GM18517 (cell line): ENCODE measurements at regions not wholly inside any gene's neighbourhood (a gene's known extent, or its start where the extent isn't known, plus 50 kb on each side); places are given as distances from the start of the nearest gene placed in this dataset.
A peak's percentile ranks its signal among the peaks of the same experiment; 100 is the strongest.

Experiments
- ATAC-seq: cut with Tn5 transposase; IDR thresholded peaks from one replicate; pipeline ENCODE4 v1.9.1; 2021; ENCODE audit warnings: mild to moderate bottlenecking, moderate library complexity; ENCODE audit not compliant: unreplicated experiment

DNA sequence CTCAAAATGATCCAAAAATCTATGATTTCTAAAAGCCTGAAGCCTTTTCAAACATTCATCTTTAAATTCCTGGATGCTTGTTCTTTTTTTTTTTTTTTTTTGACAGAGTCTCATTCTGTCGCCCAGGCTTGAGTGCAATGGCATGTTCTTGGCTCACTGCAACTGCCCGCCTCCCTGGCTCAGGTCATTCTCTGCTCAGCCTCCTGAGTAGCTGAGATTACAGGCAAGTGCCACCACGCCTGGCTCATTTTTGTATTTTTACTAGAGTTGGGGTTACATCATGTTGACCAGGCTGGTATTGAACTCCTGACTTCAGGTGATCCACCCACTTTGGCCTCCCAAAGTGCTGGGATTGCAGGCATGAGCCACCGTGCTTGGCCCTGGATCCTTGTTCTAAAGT is 649.5 kb downstream of the XIRP2 start:
- no peak for ATAC-seq

DNA sequence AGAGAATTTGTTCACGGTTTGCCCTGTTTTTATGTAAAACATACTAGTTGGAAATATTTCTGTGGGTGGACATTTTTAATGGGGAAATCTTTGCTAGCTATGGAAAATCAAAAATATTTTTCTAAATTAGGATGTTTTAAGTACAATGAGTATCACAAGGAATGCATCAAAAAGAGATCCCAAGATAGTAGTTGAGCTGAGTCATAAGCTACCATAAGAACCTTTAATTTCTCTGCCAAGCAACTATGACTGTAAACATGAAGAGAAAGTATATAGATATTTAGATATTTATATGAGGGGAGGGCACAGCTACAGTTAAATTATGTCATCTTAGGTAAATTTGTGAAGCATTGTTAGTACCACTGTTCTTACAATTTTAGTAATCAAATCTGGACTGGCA is 646.2 kb downstream of the XIRP2 start:
- no peak for ATAC-seq

DNA sequence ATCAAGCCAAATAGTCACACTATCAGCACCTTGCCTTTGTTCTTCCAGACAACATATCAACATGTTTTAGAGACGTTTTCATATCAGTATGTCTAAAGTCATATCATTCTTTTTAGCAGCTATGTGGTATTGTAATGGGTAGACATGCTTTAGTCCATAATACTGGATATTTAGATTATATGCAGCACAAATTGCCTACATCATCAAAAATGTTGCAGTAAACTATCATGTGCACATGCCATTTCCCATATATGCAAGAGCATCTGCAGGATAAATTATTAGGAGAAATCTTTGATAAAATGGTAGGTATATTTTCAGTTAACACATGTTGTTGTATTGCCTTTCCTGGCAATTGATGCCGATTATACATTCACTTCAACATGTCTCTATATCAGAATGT is 636.5 kb downstream of the XIRP2 start:
- ATAC-seq = no peak

DNA sequence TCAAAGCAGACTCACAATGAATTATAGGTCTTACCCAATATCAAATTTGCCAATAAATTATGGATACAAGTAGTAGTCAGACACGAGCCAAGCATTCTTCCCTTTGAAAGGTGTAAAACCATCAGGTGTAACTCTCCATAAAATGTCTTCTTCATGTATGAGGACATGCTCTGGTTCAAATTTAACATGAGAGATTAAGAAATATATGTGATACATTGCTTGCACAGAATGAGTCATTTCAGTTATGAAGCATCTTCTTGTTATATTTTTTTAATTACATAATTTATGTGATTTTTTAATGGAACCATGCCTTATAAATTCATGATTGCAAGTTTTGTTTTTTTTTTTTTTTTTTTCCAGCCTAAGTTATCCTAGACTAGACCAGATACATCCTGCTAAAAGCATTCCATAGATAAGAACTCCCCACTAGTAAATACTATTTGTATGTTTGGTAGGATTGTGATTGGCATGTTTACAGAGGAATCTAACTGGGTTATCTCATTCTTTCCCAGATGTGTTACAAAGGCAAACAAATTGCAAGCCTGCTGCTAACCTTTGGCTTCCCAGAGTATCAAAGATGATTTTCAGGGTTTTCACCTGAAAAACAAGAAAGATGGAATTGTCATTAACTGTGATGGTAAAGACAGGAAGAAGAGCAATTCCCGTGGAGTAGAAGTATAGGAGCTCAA is 621.9 kb downstream of the XIRP2 start:
- no peak for ATAC-seq

DNA sequence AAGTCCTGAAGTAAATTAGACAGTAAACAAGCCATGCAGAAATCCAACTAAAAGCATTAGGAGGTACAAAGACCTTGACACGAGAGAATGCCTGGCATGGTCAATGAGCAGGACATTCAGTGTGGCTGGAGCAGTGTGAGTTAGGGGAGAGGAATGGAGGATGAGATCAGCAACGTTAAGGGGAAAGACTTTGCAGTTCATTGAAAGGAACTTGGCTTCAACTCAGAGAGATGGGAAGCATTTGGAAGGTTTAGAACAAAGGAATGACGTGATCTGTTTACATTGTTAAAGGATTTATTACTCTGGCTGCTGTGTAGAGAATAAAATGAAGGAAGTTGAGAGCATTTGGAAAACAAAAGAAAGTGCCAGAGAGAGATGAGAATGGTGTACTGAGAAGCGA is 621.3 kb downstream of the XIRP2 start:
- ATAC-seq = no peak

DNA sequence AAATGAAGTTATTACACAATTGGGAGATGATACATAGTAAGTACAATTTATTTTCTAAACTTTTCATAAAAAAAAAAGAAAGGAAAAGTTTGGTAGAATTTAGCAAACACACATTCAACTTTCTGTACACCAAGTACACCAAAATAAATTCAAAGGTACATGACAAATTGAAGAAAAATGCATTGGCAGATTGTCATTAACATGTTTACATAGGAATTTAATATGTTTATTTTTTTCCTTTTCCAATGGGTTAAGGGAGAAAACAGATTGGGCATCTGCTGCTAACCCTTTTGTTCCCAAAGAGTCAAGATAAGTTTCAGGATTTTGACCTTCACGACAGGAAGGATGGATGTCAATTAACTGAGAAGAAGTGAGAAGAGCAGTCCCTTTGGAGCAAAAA is 620.4 kb downstream of the XIRP2 start:
- no peak for ATAC-seq

DNA sequence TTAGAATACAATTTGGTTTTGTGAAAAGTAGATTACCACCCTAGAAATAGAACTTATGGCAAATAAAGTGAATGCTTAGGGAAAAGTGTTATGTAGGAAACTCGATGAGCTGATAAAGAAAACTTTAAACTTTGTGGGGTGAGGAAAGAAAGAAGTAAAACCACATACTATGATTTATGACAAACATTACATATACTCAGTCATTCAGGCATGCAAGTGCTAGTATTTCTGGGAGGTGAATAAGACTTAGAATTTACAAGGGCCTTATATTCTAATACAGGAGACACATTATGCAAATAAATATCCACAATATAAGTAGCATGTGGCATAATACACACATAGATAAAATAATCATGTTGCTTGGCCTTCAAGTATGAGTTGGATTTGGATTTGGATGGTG is 618.1 kb downstream of the XIRP2 start:
- ATAC-seq = no peak

DNA sequence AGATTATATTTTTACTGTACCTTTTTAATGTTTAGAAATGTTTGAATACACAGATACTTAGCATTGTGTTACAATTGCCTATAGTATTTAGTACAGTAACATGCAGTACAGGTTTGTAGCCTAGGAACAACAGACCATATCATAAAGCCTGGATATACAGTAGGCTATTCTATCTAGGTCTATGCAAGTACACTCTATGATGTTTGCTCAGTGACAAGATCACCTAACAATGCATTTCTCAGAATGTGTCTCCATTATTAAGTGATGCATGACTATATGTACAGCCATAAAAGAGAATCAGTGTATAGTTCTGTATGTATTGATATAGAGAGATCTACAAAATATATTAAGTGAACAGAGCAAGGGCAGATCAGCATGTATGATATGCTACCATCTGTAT is 616.4 kb downstream of the XIRP2 start:
- ATAC-seq = no peak

DNA sequence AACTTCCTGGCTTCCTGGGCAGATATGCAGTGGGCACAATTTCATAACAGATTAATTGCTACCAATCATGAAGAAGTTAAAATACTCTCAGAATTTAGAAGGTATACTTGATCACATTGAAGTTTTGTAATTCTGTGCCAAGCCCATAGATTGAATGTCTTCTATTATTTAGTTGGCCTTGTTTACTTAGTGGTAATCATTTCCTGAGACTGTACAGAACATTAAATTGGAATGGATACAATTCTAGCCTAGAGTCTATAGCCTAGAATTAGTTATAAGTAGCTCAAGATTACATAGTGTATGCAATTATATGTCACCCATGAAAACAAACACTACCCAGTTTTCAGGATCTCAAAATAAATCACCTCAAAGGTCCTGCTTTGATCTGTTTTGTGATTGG is 615.8 kb downstream of the XIRP2 start:
- no peak for ATAC-seq

DNA sequence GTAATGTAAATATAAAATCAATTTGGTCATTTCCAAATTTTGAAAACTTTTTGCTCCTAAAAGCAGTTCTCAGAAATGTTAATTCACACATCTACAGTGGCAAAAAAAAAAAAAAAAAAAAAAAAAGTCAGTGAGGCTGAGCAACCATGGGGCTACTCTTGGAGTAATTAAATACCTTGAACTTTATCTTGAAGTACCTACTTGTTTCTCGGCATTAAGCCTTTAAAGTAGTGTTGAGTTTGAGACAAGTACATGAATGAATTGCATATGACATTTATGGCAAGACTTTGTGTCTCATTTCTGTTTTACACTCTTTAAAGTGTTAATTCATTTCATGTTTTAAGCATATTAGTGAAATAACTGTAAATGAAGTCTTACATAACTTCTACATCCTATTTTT is 613.3 kb downstream of the XIRP2 start:
- no peak for ATAC-seq

DNA sequence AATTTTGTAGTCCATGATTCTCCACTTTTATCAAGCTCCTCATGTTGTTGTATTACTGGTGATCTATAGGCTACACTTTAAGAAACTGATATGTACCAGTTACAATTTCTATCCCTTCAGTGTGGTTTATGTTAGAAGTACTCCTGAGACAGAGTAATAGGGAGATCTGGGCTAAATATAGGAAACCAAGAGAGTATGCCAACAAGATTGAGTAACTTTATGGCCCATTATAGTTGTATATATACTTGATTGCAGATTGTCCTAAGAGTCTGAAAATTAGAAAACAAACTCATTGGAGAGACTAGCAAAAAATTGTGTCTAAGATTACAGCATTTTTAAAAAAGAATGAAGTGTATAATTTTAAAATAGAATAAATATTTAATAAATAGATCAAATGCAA is 605.6 kb downstream of the XIRP2 start:
- no peak for ATAC-seq

DNA sequence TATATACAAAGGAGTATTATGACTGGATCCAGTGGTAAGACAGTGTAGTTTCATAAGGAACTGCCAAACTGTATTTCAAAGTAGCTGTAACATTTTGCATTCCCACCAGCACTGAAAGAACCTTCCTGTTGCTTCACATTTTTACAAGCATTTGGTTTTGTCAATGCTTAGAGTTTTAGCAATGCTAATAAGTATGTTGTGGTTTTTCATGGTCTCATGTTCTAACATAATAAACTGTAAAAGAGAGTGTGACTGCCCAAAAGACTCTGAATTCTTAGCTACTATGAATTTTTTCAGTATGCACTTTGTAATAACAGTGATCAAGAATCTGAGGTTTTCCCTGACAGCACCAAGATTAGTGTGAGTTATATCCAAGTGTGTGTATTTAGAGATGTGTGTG is 604.2 kb downstream of the XIRP2 start:
- no peak for ATAC-seq

DNA sequence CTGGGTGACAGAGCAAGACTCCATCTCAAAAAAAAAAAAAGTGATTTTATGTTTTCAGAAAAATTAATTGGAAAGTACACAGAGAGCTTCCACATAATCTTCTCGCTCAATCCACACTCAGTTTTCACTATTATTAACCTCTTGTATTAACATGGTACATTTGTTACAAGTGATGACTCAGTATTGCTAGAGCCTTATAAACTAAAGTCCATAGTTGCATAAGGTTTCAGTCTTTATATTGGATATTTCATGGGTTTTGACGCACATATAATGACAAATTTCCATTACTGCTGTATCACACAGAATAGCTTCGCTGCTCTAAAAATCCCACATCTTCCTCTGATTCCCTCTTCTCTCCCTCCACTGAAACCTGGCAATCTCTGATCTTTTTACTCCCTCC is 603.5 kb downstream of the XIRP2 start:
- ATAC-seq = no peak

DNA sequence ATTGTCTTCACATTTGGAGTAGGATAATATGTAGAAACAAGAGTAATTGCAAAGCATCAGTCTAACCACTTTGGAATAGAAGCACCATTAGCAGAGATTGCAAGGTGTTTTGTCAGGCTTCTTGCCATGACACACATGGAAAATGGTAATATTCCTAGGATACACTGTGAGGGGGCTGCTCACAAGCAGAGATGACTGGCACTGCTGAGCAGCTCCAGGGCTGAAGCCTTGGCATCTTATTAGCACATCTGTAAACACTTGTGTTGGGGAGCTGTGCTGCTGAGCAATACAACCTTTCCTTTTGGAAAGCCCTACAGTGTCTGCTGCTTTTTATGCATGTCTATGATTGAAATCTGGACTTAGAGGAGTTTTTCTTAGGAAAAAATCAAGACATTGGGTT is 602.2 kb downstream of the XIRP2 start:
- ATAC-seq = no peak

DNA sequence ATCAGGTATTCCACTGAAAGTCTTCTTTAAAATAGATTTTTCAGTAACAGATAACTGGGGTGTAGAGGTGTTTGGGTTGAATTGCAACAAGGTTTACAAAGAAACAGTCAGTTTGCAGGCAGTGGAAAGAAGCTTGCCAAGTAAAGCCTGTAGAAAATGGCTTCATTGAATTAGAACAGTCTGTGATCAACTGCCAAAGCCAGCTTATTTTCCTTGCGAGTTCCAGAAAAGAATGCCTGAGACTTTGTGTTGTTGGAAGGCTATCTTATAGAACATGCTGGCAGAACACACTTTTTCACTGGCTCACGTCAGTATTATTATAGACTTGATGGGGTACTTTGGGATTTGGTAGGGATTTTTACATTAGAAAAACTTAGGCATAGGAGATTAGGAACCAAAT is 601.0 kb downstream of the XIRP2 start:
- ATAC-seq = no peak

DNA sequence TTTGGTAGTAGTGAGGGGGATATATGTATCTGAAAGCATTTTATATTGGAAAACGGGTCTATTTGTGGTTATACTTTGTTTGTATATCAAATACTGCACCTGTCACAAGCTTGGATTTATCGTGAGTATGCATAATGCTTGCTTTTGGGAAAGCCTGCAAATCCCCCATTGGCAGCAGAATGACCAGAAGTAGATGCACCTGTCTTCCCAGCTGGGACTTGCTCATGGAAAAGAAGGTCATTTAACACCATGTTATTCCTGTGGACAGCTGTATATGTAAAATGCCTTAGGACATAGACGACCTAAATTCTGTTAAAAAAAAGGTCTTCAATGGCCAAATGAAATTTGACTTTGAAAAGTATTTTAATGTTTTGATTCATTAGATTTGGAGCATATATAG is 599.4 kb downstream of the XIRP2 start:
- ATAC-seq = no peak

DNA sequence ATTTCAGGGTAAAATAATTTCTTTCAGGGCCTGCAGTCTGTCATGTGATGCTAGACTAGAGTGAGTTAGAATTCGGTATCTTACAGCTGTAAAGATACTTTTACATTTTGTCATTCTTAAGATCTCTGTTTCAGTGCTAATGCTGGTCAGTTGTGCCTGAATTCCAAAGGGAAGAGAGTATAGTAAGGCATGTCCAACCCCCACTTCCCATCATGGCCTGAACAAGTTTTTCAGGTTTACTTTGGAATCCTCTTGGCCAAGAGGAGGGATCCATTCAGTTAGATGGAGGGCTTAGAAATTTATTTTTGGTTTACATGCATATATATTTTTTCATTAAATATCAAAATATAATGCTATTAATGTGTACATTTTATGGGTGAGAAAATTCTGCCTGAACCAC is 596.6 kb downstream of the XIRP2 start:
- ATAC-seq = no peak

DNA sequence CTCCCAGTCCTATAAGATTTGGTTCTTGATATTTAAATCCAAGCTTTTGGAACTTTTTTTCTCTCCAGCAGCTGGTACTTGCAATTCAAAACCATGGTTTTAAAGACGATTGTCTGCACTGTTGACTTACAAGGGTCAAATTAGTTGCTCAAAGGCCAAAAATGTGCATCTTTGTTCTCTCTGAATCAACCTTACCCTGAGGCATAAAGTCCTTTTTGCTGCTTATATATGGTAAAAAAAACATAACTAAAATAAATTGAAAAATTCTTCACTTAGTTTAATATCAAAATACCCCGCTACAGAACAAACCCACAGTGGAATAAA is 592.7 kb downstream of the XIRP2 start:
- no peak for ATAC-seq

DNA sequence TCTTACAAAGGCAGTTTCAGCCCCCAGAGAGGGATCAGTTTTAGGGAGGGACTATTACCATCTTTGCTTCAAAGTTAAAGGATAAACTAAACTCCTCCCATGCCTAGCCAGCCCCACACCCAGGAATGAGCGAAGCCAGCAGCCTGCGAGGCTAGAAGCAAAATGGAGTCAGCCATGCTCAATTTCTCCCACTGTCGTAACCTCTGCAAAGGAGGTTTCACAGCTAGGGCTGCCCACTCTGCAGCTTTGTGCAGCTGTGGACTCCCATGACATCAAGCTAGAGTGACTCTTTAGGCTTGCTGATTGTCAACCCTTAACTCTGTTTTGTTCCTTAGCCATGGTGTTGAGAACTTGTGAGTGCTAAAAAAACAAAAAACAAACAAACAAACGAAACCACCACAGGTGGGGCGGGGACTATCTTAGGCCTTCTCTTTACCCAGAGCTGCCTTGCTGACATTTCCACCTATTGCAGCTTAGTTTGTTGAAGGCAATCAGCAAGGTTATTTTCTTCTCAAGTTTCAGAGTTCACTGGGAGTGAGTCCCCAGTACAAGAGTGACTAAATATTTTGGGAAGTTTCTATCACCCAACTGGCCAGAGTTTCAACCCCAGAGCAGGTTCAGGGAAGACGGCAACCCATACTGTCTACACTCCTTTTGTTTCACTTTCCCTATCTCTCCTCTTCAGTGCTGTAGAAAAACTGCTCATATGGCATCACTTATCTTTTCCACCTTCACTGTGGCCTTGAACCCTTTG is 592.1 kb downstream of the XIRP2 start:
- ATAC-seq = no peak

DNA sequence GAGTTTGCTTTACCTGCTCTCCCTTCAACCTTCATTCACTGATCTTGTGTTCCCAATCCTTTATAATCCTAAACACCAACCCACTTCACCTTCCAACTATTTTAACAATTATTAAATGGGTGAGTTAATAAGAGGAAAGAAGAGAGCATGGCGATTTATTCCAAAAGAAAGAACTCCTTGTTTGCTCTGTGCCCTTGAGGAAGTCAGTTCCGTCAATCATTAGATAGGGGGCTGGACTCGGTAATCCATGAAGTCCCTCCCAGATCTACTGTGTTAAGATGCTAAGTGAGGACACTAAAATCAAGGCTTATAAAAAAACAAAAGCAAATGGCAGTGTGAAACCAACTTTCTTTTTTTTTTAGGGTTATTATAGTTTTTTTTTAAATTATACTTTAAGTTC is 589.9 kb downstream of the XIRP2 start:
- no peak for ATAC-seq

DNA sequence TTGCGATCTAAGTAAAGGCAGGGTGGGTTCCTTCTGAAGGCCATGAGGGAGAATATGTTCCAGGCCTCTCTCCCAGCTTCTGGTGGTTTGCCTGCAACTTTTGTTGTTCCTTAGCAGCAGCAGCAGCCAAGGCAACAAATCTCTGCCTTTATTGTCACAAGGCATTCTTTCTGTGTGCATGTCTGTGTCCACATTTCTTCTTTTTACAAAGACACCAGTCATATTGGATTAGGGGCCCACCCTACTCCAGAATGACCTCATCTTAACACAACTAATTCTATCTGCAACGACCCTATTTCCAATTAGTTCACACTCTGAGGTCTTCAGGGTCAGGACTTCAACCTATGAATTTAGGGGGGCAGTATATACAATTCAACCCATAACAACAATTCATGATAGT is 587.5 kb downstream of the XIRP2 start:
- no peak for ATAC-seq

DNA sequence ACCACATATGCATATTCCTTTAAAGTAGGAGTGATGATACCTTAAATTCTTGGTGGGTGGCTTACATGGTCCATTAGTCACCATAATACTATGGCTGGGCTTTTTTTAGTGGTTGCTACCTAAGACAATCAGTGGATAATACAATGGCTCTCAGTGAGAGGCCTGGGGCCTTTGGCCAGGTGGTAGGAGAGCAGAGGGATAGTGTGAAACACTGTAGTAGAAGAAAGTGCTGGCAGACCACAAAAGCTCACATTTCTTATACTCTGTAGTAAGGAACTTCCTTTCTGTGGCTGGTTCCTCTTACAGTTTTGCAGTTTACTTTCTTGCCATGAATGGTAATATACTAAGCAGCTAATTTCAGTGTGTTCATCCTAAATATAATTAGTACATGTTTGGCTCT is 583.5 kb downstream of the XIRP2 start:
- ATAC-seq = peak; percentile 48

DNA sequence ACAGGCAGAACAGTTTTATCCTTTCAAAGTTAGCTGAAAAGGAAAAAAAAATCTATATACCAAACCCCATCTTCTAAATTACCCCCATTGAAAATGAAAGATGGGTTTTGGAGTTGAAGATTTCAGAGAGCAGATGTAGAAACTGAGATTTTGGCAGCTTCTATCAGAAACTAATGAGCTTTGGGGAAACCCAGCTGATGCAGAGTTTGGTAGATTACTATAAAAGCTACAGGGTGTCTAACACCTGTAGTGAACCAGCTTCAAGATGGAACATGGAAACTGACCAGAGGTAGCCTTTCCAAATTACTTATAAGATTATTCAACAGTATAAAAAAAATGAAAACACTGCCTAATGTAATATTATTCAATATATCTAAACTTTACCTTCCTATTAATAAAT is 583.1 kb downstream of the XIRP2 start:
- ATAC-seq = peak; percentile 27
